Natural killer cell (primary cell): ENCODE measurements at regions not wholly inside any gene's neighbourhood (a gene's known extent, or its start where the extent isn't known, plus 50 kb on each side); places are given as distances from the start of the nearest gene placed in this dataset.

ENCODE experiments used
- ATAC-seq, 3 donors: fragments of 150-1000 bp in 2 of 3; fragments of 200-7000 bp in 1 of 3; cut with Tn5 transposase; 1 replicate in 1 of 3; 2 replicates in 2 of 3; pipeline ENCODE4 v1.10.0; 2021; ENCODE audit warnings: mild to moderate bottlenecking in 2 of 3, moderate library complexity in 2 of 3
- DNase-seq, 2 donors: peaks; one replicate each; pipeline versions ENCODE4 v3.0.0 to v3.0.0-alpha.2; 2013 to 2021; ENCODE audit warnings: mixed read lengths in 1 of 2
- H3K27ac ChIP-seq: one replicate; pipeline ENCODE4 v1.5.1; 2013; ENCODE audit warnings: mild to moderate bottlenecking, low read length
- H3K27me3 ChIP-seq: one replicate; pipeline ENCODE4 v1.6.1; 2013; ENCODE audit warnings: low read length; ENCODE audit not compliant: control insufficient read depth, insufficient read depth
- H3K36me3 ChIP-seq: one replicate; pipeline ENCODE4 v1.6.1; 2013; ENCODE audit warnings: low read length; ENCODE audit not compliant: control insufficient read depth, insufficient read depth
- H3K4me1 ChIP-seq: one replicate; pipeline ENCODE4 v1.6.1; 2013; ENCODE audit warnings: low read length; ENCODE audit not compliant: control insufficient read depth, insufficient read depth
- H3K4me3 ChIP-seq: one replicate; pipeline ENCODE4 v1.5.1; 2013; ENCODE audit warnings: low read length
- H3K9me3 ChIP-seq: one replicate; pipeline ENCODE4 v1.6.1; 2013; ENCODE audit warnings: low read length; ENCODE audit not compliant: control insufficient read depth, insufficient read depth
- H3K27ac Mint-ChIP-seq, 2 donors: one replicate each; pipeline ENCODE4 v1.8.0; 2022; ENCODE audit warnings: mild to moderate bottlenecking in 2 of 2, mixed read lengths in 2 of 2, moderate library complexity in 1 of 2
- H3K27me3 Mint-ChIP-seq, 2 donors: one replicate each; pipeline ENCODE4 v1.8.0; 2022; ENCODE audit warnings: low read depth in 2 of 2, mixed read lengths in 2 of 2
- H3K36me3 Mint-ChIP-seq: one replicate; pipeline ENCODE4 v1.8.0; 2022; ENCODE audit warnings: mixed read lengths
- H3K4me1 Mint-ChIP-seq, 2 donors: one replicate each; pipeline ENCODE4 v1.8.0; 2022; ENCODE audit warnings: mixed read lengths in 2 of 2
- H3K4me3 Mint-ChIP-seq: one replicate; pipeline ENCODE4 v1.8.0; 2022; ENCODE audit warnings: mild to moderate bottlenecking, moderate library complexity, mixed read lengths
- H3K9me3 Mint-ChIP-seq, 2 donors: one replicate each; pipeline ENCODE4 v1.8.0; 2022; ENCODE audit warnings: mixed read lengths in 2 of 2
- WGBS: methylation state at CpG from one replicate; pipeline ENCODE4 v1.1.7; 2013; ENCODE audit warnings: missing lambda C conversion rate; ENCODE audit not compliant: insufficient coverage; 5-methylcytosine and 5-hydroxymethylcytosine counted together
- intact Hi-C: fragments of 100-400 bp; cut with micrococcal nuclease; formaldehyde crosslinking; loops from one replicate; pipeline ENCODE4 v1.14.2; 2022
- TF ChIP-seq, protein P1 (sequence below): fragments of 200-600 bp; IDR thresholded peaks from one replicate; pipeline ENCODE4 v1.8.0; 2022; ENCODE audit warnings: antibody characterized with exemption

DNA sequence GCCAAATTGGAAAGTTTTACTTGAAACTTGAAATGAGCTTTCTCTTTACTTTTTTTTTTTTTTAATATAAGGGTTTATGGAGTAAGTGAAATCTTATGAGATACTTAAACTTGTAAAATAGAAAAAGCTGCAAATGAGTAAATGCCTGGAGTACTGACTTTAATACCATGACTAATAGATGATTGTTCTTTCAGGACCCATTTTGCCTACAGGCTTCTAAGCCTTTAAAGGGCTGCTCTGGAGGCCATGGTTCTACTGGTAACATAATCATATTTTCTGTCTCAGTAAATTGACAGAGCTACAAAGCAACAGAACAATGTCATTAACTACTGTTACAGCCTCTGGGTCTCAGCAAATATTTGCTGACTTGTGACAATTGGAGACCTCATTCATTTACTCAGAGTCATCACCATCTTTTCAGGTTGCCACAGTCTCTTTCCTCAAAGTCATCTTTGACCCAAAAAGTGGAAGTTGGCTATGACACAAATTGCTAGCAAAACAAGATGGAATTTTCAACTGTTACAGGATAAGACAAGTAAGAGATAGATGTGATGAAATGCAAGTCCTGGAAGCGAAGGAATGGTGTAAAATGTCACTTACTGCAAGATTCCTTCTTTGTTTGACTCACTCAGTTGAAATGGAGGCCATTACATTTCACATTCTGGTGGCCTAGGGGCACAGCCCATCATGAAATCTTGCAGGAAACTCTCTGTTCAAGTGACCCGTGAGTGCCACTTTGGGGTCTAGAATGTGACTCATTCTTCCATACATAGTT lies 132.7 kb downstream of the BTC start:
- Mint-ChIP-seq H3K4me1 (no peaks in the 10 kb centered on the region), H3K27ac (no peak overlapping the region), H3K27me3 (no peaks in the 10 kb centered on the region), H3K9me3 (no peaks in the 10 kb centered on the region), H3K36me3 (no peaks in the 10 kb centered on the region), H3K4me3 (no peak overlapping the region)
- WGBS = 65% methylated on average over 1 of the region's 2 CpGs
- no peak overlapping the region for H3K27ac ChIP-seq
- DNase-seq = no peak
- TF ChIP-seq, protein P1, sequence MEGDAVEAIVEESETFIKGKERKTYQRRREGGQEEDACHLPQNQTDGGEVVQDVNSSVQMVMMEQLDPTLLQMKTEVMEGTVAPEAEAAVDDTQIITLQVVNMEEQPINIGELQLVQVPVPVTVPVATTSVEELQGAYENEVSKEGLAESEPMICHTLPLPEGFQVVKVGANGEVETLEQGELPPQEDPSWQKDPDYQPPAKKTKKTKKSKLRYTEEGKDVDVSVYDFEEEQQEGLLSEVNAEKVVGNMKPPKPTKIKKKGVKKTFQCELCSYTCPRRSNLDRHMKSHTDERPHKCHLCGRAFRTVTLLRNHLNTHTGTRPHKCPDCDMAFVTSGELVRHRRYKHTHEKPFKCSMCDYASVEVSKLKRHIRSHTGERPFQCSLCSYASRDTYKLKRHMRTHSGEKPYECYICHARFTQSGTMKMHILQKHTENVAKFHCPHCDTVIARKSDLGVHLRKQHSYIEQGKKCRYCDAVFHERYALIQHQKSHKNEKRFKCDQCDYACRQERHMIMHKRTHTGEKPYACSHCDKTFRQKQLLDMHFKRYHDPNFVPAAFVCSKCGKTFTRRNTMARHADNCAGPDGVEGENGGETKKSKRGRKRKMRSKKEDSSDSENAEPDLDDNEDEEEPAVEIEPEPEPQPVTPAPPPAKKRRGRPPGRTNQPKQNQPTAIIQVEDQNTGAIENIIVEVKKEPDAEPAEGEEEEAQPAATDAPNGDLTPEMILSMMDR = no peak
- H3K4me1 ChIP-seq = no peaks in the 10 kb centered on the region
- no peaks in the 10 kb centered on the region for H3K9me3 ChIP-seq
- no peak overlapping the region for H3K4me3 ChIP-seq
- H3K36me3 ChIP-seq = no peaks in the 10 kb centered on the region
- intact Hi-C loops = no loop called here
- no peaks in the 10 kb centered on the region for H3K27me3 ChIP-seq
- no peak for ATAC-seq

DNA sequence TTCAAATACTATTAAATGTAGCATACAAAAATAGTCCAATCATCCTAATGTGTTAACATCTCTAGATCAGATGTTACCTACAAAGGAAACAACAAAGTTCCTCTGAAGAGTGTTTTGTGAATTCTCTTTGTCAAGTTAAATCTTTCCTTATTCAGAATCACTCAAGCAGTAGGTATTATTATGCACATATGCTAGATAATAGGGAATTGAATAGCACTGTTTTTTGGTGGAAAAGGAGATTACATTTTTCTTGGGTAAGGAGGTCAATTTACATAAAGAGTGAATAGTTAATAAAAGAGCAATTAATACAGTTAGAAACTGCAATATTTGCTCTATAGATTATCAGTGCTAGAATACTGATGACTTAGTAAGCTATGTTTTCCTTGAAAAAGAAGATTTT lies 130.7 kb downstream of the BTC start:
- H3K27me3 Mint-ChIP-seq = peaks cover under 1 to 3% of the 10 kb centered on the region in 2 donors
- no peaks in the 10 kb centered on the region for H3K4me1 ChIP-seq
- H3K4me3 Mint-ChIP-seq = no peak overlapping the region
- no peak overlapping the region for H3K27ac ChIP-seq
- no peaks in the 10 kb centered on the region for H3K27me3 ChIP-seq
- DNase-seq (no peak), ATAC-seq (no peak)
- H3K27ac Mint-ChIP-seq = no peak overlapping the region
- no peak overlapping the region for H3K4me3 ChIP-seq
- intact Hi-C loops = no loop called here
- H3K36me3 ChIP-seq = no peaks in the 10 kb centered on the region
- no peaks in the 10 kb centered on the region for H3K36me3 Mint-ChIP-seq
- H3K9me3 Mint-ChIP-seq = no peaks in the 10 kb centered on the region
- H3K4me1 Mint-ChIP-seq = no peaks in the 10 kb centered on the region
- TF ChIP-seq, protein P1 = no peak
- no peaks in the 10 kb centered on the region for H3K9me3 ChIP-seq

- Histone ChIP-seq H3K4me1 (no peaks in the 10 kb centered on the region), H3K27ac (no peak overlapping the region), H3K9me3 (no peaks in the 10 kb centered on the region), H3K27me3 (no peaks in the 10 kb centered on the region), H3K4me3 (no peak overlapping the region), H3K36me3 (no peaks in the 10 kb centered on the region)
- intact Hi-C loops = no loop called here
- Mint-ChIP-seq H3K27ac (no peak overlapping the region), H3K4me3 (no peak overlapping the region), H3K4me1 (no peaks in the 10 kb centered on the region), H3K27me3 (peaks cover 7 to 8% of the 10 kb centered on the region in 2 donors), H3K36me3 (no peaks in the 10 kb centered on the region), H3K9me3 (no peaks in the 10 kb centered on the region)
- WGBS = 85% methylated on average over 4 of the region's 4 CpGs
- DNase-seq (no peak), ATAC-seq (no peak)
- TF ChIP-seq, protein P1 = no peak
Measured at GRCh38 chr4:74665346-74665745, 129.0 kb downstream of the BTC start.

- no peaks in the 10 kb centered on the region for H3K36me3 Mint-ChIP-seq
- no peaks in the 10 kb centered on the region for H3K9me3 ChIP-seq
- no peak overlapping the region for H3K27ac Mint-ChIP-seq
- DNase-seq (no peak), ATAC-seq (no peak)
- peaks cover 7 to 12% of the 10 kb centered on the region in 2 donors for H3K27me3 Mint-ChIP-seq
- no peaks in the 10 kb centered on the region for H3K36me3 ChIP-seq
- no peaks in the 10 kb centered on the region for H3K9me3 Mint-ChIP-seq
- 60% methylated on average over 2 of the region's 3 CpGs for WGBS
- no peaks in the 10 kb centered on the region for H3K27me3 ChIP-seq
- H3K4me3 Mint-ChIP-seq = no peak overlapping the region
- H3K4me3 ChIP-seq = no peak overlapping the region
- H3K27ac ChIP-seq = no peak overlapping the region
- intact Hi-C loops = no loop called here
- H3K4me1 ChIP-seq = no peaks in the 10 kb centered on the region
- TF ChIP-seq, protein P1 = no peak
- H3K4me1 Mint-ChIP-seq = no peaks in the 10 kb centered on the region
Measured at GRCh38 chr4:74665876-74666275, 128.4 kb downstream of the BTC start.
